ENCODE measurements at regions not wholly inside any gene's neighbourhood (a gene's known extent, or its start where the extent isn't known, plus 50 kb on each side); places are given as distances from the start of the nearest gene placed in this dataset.
"Not testable (repeated sequence)": the region's sequence is repeated elsewhere in the genome, so short reads cannot be mapped to it uniquely, and the experiment has no call there.

- Mint-ChIP-seq H3K36me3 (ENCODE audit: unreplicated experiment) (no peaks in the 10 kb centered on the region), H3K27me3 (ENCODE audit: unreplicated experiment) (peaks cover 3% of the 10 kb centered on the region), H3K9me3 (ENCODE audit: unreplicated experiment) (no peaks in the 10 kb centered on the region), H3K4me3 (ENCODE audit: unreplicated experiment) (no peak overlapping the region), H3K27ac (ENCODE audit: unreplicated experiment) (no peak overlapping the region), H3K4me1 (ENCODE audit: low read depth, unreplicated experiment) (no peaks in the 10 kb centered on the region)
- TF ChIP-seq CTCF (IDR thresholded peaks at IDR 0.05; ENCODE audit: partially characterized antibody, unreplicated experiment): no peak
- no peak for DNase-seq
Measured at GRCh38 chr1:200257235-200257634, 152.6 kb downstream of the ZNF281 start.

DNA sequence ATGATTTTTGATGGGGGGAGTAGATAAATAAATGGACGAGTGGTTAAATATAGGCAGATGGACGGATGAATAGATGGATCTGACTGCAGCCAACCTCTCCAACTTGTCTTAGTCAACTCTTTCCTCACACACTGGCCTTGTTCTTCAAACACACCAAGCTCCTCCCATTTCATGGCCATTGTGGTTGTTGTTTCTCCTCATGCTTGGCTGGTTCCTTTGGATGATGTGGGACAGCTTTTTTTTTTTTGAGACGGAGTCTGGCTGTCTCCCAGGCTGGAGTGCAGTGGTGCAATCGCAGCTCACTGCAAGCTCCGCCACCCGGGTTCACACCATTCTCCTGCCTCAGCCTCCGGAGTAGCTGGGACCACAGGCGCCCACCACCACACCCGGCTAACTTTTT, 155.2 kb downstream of the ZNF281 start:
- H3K4me1 Mint-ChIP-seq (ENCODE audit: low read depth, unreplicated experiment); H3K9me3 Mint-ChIP-seq (ENCODE audit: unreplicated experiment); H3K27me3 Mint-ChIP-seq (ENCODE audit: unreplicated experiment); DNase-seq; H3K4me3 Mint-ChIP-seq (ENCODE audit: unreplicated experiment); H3K36me3 Mint-ChIP-seq (ENCODE audit: unreplicated experiment); H3K27ac Mint-ChIP-seq (ENCODE audit: unreplicated experiment): not testable (repeated sequence)

GRCh38 chr1:200253774-200254495, 155.9 kb downstream of the ZNF281 start:
- Mint-ChIP-seq H3K4me1 (ENCODE audit: low read depth, unreplicated experiment) (no peaks in the 10 kb centered on the region), H3K9me3 (ENCODE audit: unreplicated experiment) (no peaks in the 10 kb centered on the region), H3K4me3 (ENCODE audit: unreplicated experiment) (no peak overlapping the region), H3K27me3 (ENCODE audit: unreplicated experiment) (no peaks in the 10 kb centered on the region), H3K27ac (ENCODE audit: unreplicated experiment) (no peak overlapping the region), H3K36me3 (ENCODE audit: unreplicated experiment) (no peaks in the 10 kb centered on the region)
- TF ChIP-seq CTCF (IDR thresholded peaks at IDR 0.05; ENCODE audit: partially characterized antibody, unreplicated experiment): no peak
- no peak for DNase-seq

- H3K4me3 Mint-ChIP-seq (ENCODE audit: unreplicated experiment): no peak overlapping the region
- H3K36me3 Mint-ChIP-seq (ENCODE audit: unreplicated experiment): no peaks in the 10 kb centered on the region
- peaks cover 9% of the 10 kb centered on the region for H3K4me1 Mint-ChIP-seq (ENCODE audit: low read depth, unreplicated experiment)
- H3K27me3 Mint-ChIP-seq (ENCODE audit: unreplicated experiment): no peaks in the 10 kb centered on the region
- peaks cover 2% of the 10 kb centered on the region for H3K9me3 Mint-ChIP-seq (ENCODE audit: unreplicated experiment)
- H3K27ac Mint-ChIP-seq (ENCODE audit: unreplicated experiment): no peak overlapping the region
- DNase-seq: no peak
- no peak for TF ChIP-seq CTCF (IDR thresholded peaks at IDR 0.05; ENCODE audit: partially characterized antibody, unreplicated experiment)
Measured at GRCh38 chr1:200252531-200252930, 157.3 kb downstream of the ZNF281 start.

GRCh38 chr1:200250469-200250868, 159.4 kb downstream of the ZNF281 start:
- H3K4me3 Mint-ChIP-seq (ENCODE audit: unreplicated experiment): no peak overlapping the region
- no peak for TF ChIP-seq CTCF (IDR thresholded peaks at IDR 0.05; ENCODE audit: partially characterized antibody, unreplicated experiment)
- H3K36me3 Mint-ChIP-seq (ENCODE audit: unreplicated experiment): no peaks in the 10 kb centered on the region
- H3K27ac Mint-ChIP-seq (ENCODE audit: unreplicated experiment): no peak overlapping the region
- peaks cover 3% of the 10 kb centered on the region for H3K9me3 Mint-ChIP-seq (ENCODE audit: unreplicated experiment)
- H3K27me3 Mint-ChIP-seq (ENCODE audit: unreplicated experiment): peaks cover under 1% of the 10 kb centered on the region
- peaks cover 16% of the 10 kb centered on the region for H3K4me1 Mint-ChIP-seq (ENCODE audit: low read depth, unreplicated experiment)
- no peak for DNase-seq
